ENCODE measurements at regions not wholly inside any gene's neighbourhood (a gene's known extent, or its start where the extent isn't known, plus 50 kb on each side); places are given as distances from the start of the nearest gene placed in this dataset.

DNA sequence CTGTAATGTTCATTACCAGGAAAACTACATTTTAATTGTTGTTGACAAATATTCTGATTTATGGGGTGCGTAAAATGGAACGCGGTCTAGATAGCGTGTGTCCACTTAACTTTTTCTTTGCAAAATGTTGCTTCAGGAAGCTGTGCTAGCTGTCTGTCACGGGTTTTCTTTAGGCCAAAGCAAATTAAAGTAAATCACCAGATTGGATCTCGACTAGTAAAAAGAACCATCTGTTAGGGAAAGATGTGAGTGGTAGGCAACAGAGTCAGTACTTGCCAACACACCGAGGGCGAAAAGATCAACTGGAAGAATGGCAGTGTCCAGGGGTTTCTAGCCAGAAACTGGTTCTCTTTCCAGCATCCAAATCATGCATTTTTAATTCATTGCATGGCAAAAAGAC lies 404.9 kb upstream of the TMPO start (continued):
- no peak for TF ChIP-seq ZEB2 (IDR thresholded peaks at IDR 0.05)
- TF ChIP-seq, protein P1, sequence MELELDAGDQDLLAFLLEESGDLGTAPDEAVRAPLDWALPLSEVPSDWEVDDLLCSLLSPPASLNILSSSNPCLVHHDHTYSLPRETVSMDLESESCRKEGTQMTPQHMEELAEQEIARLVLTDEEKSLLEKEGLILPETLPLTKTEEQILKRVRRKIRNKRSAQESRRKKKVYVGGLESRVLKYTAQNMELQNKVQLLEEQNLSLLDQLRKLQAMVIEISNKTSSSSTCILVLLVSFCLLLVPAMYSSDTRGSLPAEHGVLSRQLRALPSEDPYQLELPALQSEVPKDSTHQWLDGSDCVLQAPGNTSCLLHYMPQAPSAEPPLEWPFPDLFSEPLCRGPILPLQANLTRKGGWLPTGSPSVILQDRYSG (tag; conservative IDR thresholded peaks at IDR 0.05; ENCODE audit: low read depth), result no peak

DNA sequence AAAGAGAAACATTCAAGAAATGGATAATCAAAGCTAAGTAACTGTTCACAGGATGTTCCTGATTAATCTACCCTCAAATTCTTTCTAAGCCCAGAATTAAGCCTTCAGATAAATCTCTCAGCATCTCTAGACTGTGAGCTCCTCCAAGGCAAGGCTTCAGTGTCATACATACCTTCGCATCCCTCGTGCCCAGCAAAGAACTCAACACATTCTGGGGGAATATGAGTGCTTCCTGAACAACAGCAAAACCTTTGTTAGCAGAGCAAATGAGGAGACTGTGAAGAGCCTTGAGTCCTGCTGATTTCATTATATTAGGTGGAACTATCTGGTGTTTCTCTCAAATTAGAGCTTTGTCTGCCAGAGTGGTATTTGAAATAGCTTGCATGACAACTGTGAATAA lies 401.8 kb upstream of the TMPO start:
- no peak overlapping the region for H2AFZ ChIP-seq (ENCODE audit: low read depth, low read length)

More for the DNA sequence above, 401.8 kb upstream of the TMPO start:
- no peak for FAIRE-seq
- in situ Hi-C loops (cut with MboI) (no loop called here), intact Hi-C loops (cut with micrococcal nuclease) (no loop called here)
- H3K36me3 ChIP-seq (ENCODE audit: control insufficient read depth, insufficient read depth, low read length), result no peaks in the 10 kb centered on the region
- H4K20me1 ChIP-seq (replicated peaks; ENCODE audit: control insufficient read depth, insufficient read depth, low read length), result no peaks in the 10 kb centered on the region
- H3K27ac ChIP-seq (ENCODE audit: extremely low read depth, low read depth, low read length), result no peak overlapping the region
- H3K9me1 ChIP-seq (ENCODE audit: control insufficient read depth, insufficient read depth, low read length), result no peaks in the 10 kb centered on the region
- DNase-seq (ENCODE audit: extremely low read depth in 1 of 4, low spot score in 3 of 4), result no peak
- ATAC-seq, result no peak
- ChIA-PET CTCF (ENCODE audit: low intra/inter-chr PET ratio) (no interaction called here), POLR2A (no interaction called here)
- H3K79me2 ChIP-seq (ENCODE audit: control insufficient read depth, insufficient read depth, low read length), result no peaks in the 10 kb centered on the region
- no peaks in the 10 kb centered on the region; the same call in 1 of the 2 replicates for H3K9me3 ChIP-seq (replicated peaks; ENCODE audit: control insufficient read depth, insufficient read depth, low read depth, low read length)
- H3K4me3 ChIP-seq, result no peak overlapping the region
- no TSS peak for BruUV-seq (replicated peaks)
- TF ChIP-seq ZNF174 (CRISPR knock-in tag; IDR thresholded peaks at IDR 0.05) (no peak), MCM7 (IDR thresholded peaks at IDR 0.05) (no peak), PHF20 (IDR thresholded peaks at IDR 0.05; ENCODE audit: partially characterized antibody) (no peak), XRCC4 (IDR thresholded peaks at IDR 0.05; ENCODE audit: extremely low read depth, insufficient read depth, insufficient read length) (no peak), RBM25 (IDR thresholded peaks at IDR 0.05; ENCODE audit: low read depth, low read length, severe bottlenecking) (no peak), ETV5 (CRISPR knock-in tag; IDR thresholded peaks at IDR 0.05; ENCODE audit: low read depth) (no peak), ZC3H11A (IDR thresholded peaks at IDR 0.05; ENCODE audit: low read depth, low read length) (no peak), NEUROD1 (IDR thresholded peaks at IDR 0.05; ENCODE audit: borderline replicate concordance, low read depth, low read length, partially characterized antibody) (no peak)
- no peaks in the 10 kb centered on the region for H3K4me1 ChIP-seq (replicated peaks in 1 of 2; ENCODE audit: control insufficient read depth in 2 of 2, insufficient read depth in 2 of 2, low read length in 2 of 2)
- no peak overlapping the region for H3K9ac ChIP-seq (ENCODE audit: insufficient read depth in 1 of 2, low read depth in 2 of 2, low read length in 2 of 2)
- 0% methylated on average over 2 of the region's 2 CpGs for WGBS (ENCODE audit: insufficient coverage, low coverage, missing lambda C conversion rate)
- no peak overlapping the region for H3K4me2 ChIP-seq (ENCODE audit: insufficient read depth, low read length)
- H3K27me3 ChIP-seq (ENCODE audit: control insufficient read depth in 2 of 2, insufficient read depth in 2 of 2, low read length in 2 of 2), result no peaks in the 10 kb centered on the region

Measured in K562 (cell line).